ENCODE measurements at regions not wholly inside any gene's neighbourhood (a gene's known extent, or its start where the extent isn't known, plus 50 kb on each side); places are given as distances from the start of the nearest gene placed in this dataset.

GRCh38 chr4:153988492-153989363 is 199.8 kb upstream of the SFRP2 start:
- TF ChIP-seq, protein P1, sequence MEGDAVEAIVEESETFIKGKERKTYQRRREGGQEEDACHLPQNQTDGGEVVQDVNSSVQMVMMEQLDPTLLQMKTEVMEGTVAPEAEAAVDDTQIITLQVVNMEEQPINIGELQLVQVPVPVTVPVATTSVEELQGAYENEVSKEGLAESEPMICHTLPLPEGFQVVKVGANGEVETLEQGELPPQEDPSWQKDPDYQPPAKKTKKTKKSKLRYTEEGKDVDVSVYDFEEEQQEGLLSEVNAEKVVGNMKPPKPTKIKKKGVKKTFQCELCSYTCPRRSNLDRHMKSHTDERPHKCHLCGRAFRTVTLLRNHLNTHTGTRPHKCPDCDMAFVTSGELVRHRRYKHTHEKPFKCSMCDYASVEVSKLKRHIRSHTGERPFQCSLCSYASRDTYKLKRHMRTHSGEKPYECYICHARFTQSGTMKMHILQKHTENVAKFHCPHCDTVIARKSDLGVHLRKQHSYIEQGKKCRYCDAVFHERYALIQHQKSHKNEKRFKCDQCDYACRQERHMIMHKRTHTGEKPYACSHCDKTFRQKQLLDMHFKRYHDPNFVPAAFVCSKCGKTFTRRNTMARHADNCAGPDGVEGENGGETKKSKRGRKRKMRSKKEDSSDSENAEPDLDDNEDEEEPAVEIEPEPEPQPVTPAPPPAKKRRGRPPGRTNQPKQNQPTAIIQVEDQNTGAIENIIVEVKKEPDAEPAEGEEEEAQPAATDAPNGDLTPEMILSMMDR (IDR thresholded peaks at IDR 0.05), result no peak
- TF ChIP-seq POLR2AphosphoS5 (IDR thresholded peaks at IDR 0.05), result no peak
